ENCODE measurements at regions not wholly inside any gene's neighbourhood (a gene's known extent, or its start where the extent isn't known, plus 50 kb on each side); places are given as distances from the start of the nearest gene placed in this dataset.
"Not testable (repeated sequence)": the region's sequence is repeated elsewhere in the genome, so short reads cannot be mapped to it uniquely, and the experiment has no call there.

DNA sequence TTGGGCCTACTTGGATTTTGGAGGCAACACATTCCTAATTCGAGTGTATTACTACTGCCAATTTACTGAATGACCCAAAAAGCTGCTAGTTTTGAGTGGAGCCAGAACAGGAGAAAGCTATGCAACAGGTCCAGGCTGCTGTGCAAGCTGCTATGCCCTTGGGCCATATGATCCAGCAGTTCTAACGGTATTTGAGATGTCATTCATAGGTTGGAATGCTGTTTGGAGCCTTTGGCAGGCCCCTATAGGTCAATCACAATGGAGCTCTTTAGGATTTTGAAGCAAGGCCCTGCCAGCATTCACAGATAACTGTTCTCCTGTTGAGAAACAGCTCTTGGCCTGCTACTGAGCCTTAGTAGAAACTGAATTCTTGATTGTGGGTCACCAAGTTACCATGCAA lies 368.7 kb downstream of the CDH19 start:
- no peak overlapping the region for H3K4me3 ChIP-seq (ENCODE audit: low read depth, low read length)
- DNase-seq (ENCODE audit: low read depth): no peak

DNA sequence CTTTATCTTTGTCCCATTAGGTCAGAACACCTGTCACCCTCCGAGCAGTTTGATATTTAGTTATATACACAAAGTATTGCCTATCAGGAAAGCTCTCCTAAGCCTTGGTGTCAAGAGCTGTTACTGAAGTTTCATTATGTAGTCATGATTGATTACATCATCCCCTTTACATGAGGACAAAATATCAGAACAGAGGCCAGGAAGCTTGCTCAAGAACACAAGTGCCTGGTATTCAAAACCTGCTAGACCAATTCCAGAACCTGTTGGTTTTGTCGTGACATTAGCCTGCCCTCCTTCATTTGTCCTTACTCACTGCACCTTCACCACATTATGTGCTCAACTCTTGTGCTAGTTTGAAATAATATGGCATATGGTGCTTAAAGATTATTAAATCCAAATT lies 377.1 kb downstream of the CDH19 start:
- TF ChIP-seq, protein P1, sequence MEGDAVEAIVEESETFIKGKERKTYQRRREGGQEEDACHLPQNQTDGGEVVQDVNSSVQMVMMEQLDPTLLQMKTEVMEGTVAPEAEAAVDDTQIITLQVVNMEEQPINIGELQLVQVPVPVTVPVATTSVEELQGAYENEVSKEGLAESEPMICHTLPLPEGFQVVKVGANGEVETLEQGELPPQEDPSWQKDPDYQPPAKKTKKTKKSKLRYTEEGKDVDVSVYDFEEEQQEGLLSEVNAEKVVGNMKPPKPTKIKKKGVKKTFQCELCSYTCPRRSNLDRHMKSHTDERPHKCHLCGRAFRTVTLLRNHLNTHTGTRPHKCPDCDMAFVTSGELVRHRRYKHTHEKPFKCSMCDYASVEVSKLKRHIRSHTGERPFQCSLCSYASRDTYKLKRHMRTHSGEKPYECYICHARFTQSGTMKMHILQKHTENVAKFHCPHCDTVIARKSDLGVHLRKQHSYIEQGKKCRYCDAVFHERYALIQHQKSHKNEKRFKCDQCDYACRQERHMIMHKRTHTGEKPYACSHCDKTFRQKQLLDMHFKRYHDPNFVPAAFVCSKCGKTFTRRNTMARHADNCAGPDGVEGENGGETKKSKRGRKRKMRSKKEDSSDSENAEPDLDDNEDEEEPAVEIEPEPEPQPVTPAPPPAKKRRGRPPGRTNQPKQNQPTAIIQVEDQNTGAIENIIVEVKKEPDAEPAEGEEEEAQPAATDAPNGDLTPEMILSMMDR (conservative IDR thresholded peaks at IDR 0.05; ENCODE audit: low read depth, low read length): no peak
- no peak overlapping the region for H3K4me3 ChIP-seq (ENCODE audit: low read depth, low read length)
- no peak for DNase-seq (ENCODE audit: low read depth)

More for the DNA sequence above, 368.7 kb downstream of the CDH19 start:
- TF ChIP-seq, protein P1 (conservative IDR thresholded peaks at IDR 0.05; ENCODE audit: low read depth, low read length): no peak

DNA sequence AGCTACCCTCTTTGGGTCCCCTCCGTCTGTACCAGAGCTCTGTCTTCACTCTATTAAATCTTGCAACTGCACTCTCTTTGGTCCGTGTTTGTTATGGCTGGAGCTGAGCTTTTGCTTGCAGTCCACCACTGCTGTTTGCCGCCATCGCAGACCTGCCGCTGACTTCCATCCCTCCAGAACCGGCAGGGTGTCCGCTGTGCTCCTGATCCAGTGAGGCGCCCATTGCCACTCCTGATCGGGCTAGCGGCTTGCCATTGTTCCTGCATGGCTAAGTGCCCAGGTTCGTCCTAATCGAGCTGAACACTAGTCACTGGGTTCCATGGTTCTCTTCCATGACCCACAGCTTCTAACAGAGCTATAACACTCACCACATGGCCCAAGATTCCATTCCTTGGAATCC lies 380.6 kb downstream of the CDH19 start:
- not testable (repeated sequence) for H3K4me3 ChIP-seq (ENCODE audit: low read depth, low read length); DNase-seq (ENCODE audit: low read depth)

DNA sequence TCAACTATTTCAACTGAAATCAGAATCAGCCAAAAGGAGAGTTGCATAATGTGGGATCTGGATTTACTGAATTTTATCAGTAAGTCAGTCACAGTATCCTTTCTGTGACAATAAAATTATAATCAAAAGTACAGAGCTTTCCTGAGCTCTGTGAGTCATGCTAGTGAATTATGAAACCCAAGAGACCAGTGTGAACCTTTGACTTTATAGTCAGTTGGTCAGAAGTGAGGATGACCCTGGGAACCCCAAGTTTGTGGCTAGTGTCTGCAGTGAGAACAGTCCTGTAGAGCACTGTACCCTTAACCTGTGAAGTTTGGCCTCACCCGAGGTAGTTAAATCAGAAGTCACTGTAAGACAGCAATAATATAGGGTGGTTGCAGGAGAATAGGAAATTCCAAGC lies 381.7 kb downstream of the CDH19 start:
- no peak for DNase-seq (ENCODE audit: low read depth)
- H3K4me3 ChIP-seq (ENCODE audit: low read depth, low read length): no peak overlapping the region
- TF ChIP-seq, protein P1 (conservative IDR thresholded peaks at IDR 0.05; ENCODE audit: low read depth, low read length): no peak

DNA sequence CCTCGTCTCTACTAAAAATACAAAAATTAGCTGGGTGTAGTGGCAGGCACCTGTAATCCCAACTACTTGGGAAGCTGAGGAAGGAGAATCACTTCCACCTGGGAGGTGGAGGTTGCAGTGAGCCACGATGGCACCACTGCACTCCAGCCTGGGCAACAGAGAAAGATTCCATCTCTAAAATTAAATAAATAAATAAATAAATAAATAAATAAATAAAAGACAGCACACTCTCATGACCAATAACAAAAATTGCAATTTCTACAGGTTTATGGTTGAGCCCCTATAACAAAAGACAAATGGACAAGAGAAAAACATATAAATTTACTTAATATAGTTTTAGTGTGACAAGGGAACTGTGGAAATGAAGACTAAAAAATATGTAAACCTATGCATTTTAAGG lies 384.1 kb downstream of the CDH19 start:
- TF ChIP-seq, protein P1 (conservative IDR thresholded peaks at IDR 0.05; ENCODE audit: low read depth, low read length): no peak

DNA sequence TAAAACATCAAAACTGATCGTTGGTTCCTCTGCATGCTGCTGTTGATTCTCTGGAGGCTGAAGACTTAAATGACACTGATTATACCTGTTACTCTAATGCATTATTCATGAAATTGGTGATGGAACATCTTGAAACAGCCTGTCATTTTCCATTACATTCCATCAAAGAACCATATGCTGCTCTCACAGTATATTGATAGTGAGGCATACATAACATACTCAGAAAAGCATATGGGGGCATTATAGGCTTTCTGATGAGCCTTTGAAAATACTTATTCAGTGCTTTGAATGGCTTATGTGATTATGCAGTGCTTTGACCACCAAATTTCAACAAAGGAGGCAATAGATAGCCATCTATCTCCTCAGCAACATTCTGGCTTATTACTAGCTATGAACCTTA lies 392.1 kb downstream of the CDH19 start:
- DNase-seq (ENCODE audit: low read depth): no peak

More for the DNA sequence above, 384.1 kb downstream of the CDH19 start:
- no peak overlapping the region for H3K4me3 ChIP-seq (ENCODE audit: low read depth, low read length)
- no peak for DNase-seq (ENCODE audit: low read depth)

DNA sequence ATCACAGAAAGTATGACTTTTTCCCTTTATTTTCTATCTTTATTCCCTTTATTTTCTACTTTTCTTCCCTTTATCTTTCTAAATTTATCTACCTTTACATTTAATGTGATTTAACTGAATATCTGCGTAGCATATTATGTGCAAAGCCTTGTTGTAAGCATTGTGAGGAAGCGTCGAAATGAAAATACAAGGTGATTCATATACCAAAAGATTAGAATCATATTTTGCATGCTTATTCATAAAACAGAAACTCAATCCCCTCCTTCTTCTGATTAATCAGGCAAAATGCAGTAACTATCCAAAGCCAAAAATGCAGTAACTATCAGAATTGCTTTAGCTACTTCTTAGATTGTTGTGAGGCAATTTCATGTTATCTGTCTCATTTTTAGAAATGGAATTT lies 393.0 kb downstream of the CDH19 start:
- H3K4me3 ChIP-seq (ENCODE audit: low read depth, low read length): no peak overlapping the region
- no peak for DNase-seq (ENCODE audit: low read depth)
- TF ChIP-seq, protein P1 (conservative IDR thresholded peaks at IDR 0.05; ENCODE audit: low read depth, low read length): no peak

More for the DNA sequence above, 392.1 kb downstream of the CDH19 start:
- H3K4me3 ChIP-seq (ENCODE audit: low read depth, low read length): no peak overlapping the region
- TF ChIP-seq, protein P1 (conservative IDR thresholded peaks at IDR 0.05; ENCODE audit: low read depth, low read length): no peak

DNA sequence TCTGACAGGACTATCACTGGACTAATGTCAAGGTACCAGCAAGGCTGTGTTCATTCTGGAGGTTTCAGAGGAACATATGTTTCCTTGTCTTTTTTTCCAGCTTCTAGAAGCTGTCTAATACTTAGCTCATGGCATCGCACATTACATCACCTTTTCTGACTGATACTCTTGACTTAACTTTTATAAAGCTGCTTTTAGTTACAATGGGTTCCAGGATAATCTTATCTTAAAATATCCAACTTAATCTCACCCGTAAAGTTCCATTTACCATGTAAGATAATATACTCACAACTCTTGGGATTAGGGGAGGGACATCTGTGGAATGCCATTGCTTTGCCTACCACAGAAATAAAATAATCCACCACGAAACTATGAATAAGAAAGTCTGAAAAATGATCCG lies 394.2 kb downstream of the CDH19 start:
- DNase-seq (ENCODE audit: low read depth): no peak
- no peak overlapping the region for H3K4me3 ChIP-seq (ENCODE audit: low read depth, low read length)
- TF ChIP-seq, protein P1 (conservative IDR thresholded peaks at IDR 0.05; ENCODE audit: low read depth, low read length): no peak
